Keratinocyte (primary cell): ENCODE measurements at regions not wholly inside any gene's neighbourhood (a gene's known extent, or its start where the extent isn't known, plus 50 kb on each side); places are given as distances from the start of the nearest gene placed in this dataset.

Source experiments
- EZH2 ChIP-seq: IDR thresholded peaks from one replicate; pipeline ENCODE4 v1.6.1; 2012; ENCODE audit warnings: inconsistent platforms, mild to moderate bottlenecking, low read length, moderate library complexity
- TF ChIP-seq, protein P1 (sequence below), 3 experiments: IDR thresholded peaks in 1 of 3; conservative IDR thresholded peaks in 1 of 3; optimal IDR thresholded peaks in 1 of 3; 2 replicates in 2 of 3; 3 replicates in 1 of 3; pipeline versions ENCODE3 to v1.5.1; 2011; ENCODE audit warnings: low read length in 3 of 3, mild to moderate bottlenecking in 3 of 3, moderate library complexity in 2 of 3, control low read depth in 1 of 3, inconsistent platforms in 1 of 3; ENCODE audit not compliant: insufficient read depth in 2 of 3; ENCODE audit errors: extremely low read depth in 1 of 3

- no peak for TF ChIP-seq EZH2
- TF ChIP-seq, protein P1, sequence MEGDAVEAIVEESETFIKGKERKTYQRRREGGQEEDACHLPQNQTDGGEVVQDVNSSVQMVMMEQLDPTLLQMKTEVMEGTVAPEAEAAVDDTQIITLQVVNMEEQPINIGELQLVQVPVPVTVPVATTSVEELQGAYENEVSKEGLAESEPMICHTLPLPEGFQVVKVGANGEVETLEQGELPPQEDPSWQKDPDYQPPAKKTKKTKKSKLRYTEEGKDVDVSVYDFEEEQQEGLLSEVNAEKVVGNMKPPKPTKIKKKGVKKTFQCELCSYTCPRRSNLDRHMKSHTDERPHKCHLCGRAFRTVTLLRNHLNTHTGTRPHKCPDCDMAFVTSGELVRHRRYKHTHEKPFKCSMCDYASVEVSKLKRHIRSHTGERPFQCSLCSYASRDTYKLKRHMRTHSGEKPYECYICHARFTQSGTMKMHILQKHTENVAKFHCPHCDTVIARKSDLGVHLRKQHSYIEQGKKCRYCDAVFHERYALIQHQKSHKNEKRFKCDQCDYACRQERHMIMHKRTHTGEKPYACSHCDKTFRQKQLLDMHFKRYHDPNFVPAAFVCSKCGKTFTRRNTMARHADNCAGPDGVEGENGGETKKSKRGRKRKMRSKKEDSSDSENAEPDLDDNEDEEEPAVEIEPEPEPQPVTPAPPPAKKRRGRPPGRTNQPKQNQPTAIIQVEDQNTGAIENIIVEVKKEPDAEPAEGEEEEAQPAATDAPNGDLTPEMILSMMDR (optimal IDR thresholded peaks at IDR 0.05 in 1 of 3, IDR thresholded peaks at IDR 0.05 in 1 of 3, conservative IDR thresholded peaks at IDR 0.05 in 1 of 3; ENCODE audit: extremely low read depth in 1 of 3, insufficient read depth in 2 of 3, low read length in 3 of 3), result no peak
These were observed 155.4 kb downstream of the SEC23IP start for GRCh38 chr10:120047926-120048325.
